Stomach (tissue), 4 donors: ENCODE measurements at regions not wholly inside any gene's neighbourhood (a gene's known extent, or its start where the extent isn't known, plus 50 kb on each side); places are given as distances from the start of the nearest gene placed in this dataset.

Source experiments
- CTCF ChIP-seq, 7 experiments: fragments of 450-650 bp in 4 of 7; fragments of 200-600 bp in 3 of 7; sonication (generic) in 3 of 7; IDR thresholded peaks; one replicate each; pipeline ENCODE4 v1.5.1; 2016 to 2019; ENCODE audit warnings: antibody characterized with exemption in 7 of 7, control low read depth in 2 of 7, mild to moderate bottlenecking in 1 of 7
- EP300 ChIP-seq: sonication (generic); formaldehyde crosslinking; IDR thresholded peaks from one replicate; pipeline ENCODE4 v1.6.1; 2017; ENCODE audit warnings: antibody characterized with exemption

- no peak for TF ChIP-seq CTCF (IDR thresholded peaks at IDR 0.05)
- TF ChIP-seq EP300 = no peak
Observed at GRCh38 chr1:59233444-59233843, 63.5 kb upstream of the FGGY start.
